Body of pancreas (tissue), 4 donors: ENCODE measurements at regions not wholly inside any gene's neighbourhood (a gene's known extent, or its start where the extent isn't known, plus 50 kb on each side); places are given as distances from the start of the nearest gene placed in this dataset.

Source experiments
- ATAC-seq: fragments of 150-250 bp; one replicate; pipeline ENCODE4 v1.9.1; 2016
- DNase-seq, 4 donors: peaks; one replicate each; pipeline ENCODE4 v3.0.0-alpha.2; 2019
- H3K27ac ChIP-seq, 4 donors: fragments of 200-600 bp; sonication (generic); 1 replicate in 3 of 4; 2 replicates in 1 of 4; pipeline versions ENCODE4 v1.5.1 to v1.6.1; 2016 to 2019; ENCODE audit warnings: mild to moderate bottlenecking in 1 of 4, mixed read lengths in 1 of 4, moderate library complexity in 1 of 4
- H3K27me3 ChIP-seq, 2 donors: fragments of 200-600 bp; sonication (generic); one replicate each; pipeline ENCODE4 v1.6.0; 2016; ENCODE audit warnings: mild to moderate bottlenecking in 1 of 2
- H3K36me3 ChIP-seq, 2 donors: fragments of 200-600 bp; sonication (generic); replicated peaks in 1 of 2; 2 replicates each; pipeline ENCODE4 v1.5.1; 2016; ENCODE audit warnings: low read depth in 2 of 2; ENCODE audit not compliant: insufficient read depth in 1 of 2
- H3K4me1 ChIP-seq: fragments of 200-600 bp; sonication (generic); one replicate; pipeline ENCODE4 v1.6.0; 2016
- H3K4me3 ChIP-seq, 2 donors: fragments of 200-600 bp; sonication (generic); 1 replicate in 1 of 2; 2 replicates in 1 of 2; pipeline ENCODE4 v1.5.1; 2016 to 2019
- H3K9me3 ChIP-seq, 3 donors: fragments of 200-600 bp; sonication (generic); 1 replicate in 2 of 3; 2 replicates in 1 of 3; pipeline ENCODE4 v1.5.1; 2016
- POLR2A ChIP-seq, 3 donors: fragments of 450-650 bp; IDR thresholded peaks; one replicate each; pipeline ENCODE4 v1.6.1; 2016; ENCODE audit warnings: antibody characterized with exemption in 3 of 3, mild to moderate bottlenecking in 2 of 3
- WGBS, 2 donors: methylation state at CpG; one replicate each; pipeline ENCODE4 v1.1.5; 2017; 5-methylcytosine and 5-hydroxymethylcytosine counted together
- intact Hi-C: fragments of 100-400 bp; cut with DNase I; formaldehyde crosslinking; loops from one replicate; pipeline ENCODE4 v1.15.1; 2023
- TF ChIP-seq, protein P1 (sequence below), 7 experiments: fragments of 450-650 bp in 4 of 7; fragments of 200-600 bp in 3 of 7; sonication (generic) in 3 of 7; IDR thresholded peaks; one replicate each; pipeline ENCODE4 v1.5.1; 2016 to 2019; ENCODE audit warnings: antibody characterized with exemption in 7 of 7

- Histone ChIP-seq H3K27ac (no peak overlapping the region), H3K4me1 (no peaks in the 10 kb centered on the region), H3K9me3 (no peaks in the 10 kb centered on the region), H3K27me3 (no peaks in the 10 kb centered on the region), H3K4me3 (no peak overlapping the region), H3K36me3 (no peaks in the 10 kb centered on the region)
- intact Hi-C loops = no loop called here
- TF ChIP-seq, protein P1, sequence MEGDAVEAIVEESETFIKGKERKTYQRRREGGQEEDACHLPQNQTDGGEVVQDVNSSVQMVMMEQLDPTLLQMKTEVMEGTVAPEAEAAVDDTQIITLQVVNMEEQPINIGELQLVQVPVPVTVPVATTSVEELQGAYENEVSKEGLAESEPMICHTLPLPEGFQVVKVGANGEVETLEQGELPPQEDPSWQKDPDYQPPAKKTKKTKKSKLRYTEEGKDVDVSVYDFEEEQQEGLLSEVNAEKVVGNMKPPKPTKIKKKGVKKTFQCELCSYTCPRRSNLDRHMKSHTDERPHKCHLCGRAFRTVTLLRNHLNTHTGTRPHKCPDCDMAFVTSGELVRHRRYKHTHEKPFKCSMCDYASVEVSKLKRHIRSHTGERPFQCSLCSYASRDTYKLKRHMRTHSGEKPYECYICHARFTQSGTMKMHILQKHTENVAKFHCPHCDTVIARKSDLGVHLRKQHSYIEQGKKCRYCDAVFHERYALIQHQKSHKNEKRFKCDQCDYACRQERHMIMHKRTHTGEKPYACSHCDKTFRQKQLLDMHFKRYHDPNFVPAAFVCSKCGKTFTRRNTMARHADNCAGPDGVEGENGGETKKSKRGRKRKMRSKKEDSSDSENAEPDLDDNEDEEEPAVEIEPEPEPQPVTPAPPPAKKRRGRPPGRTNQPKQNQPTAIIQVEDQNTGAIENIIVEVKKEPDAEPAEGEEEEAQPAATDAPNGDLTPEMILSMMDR (IDR thresholded peaks at IDR 0.05) = no peak
- TF ChIP-seq POLR2A (IDR thresholded peaks at IDR 0.05) = no peak
- ATAC-seq (no peak), DNase-seq (no peak)
- WGBS, 2 donors = 64 to 73% methylated on average over 8 of the region's 8 CpGs
Observed at GRCh38 chr11:45717526-45717925, 52.1 kb upstream of the CHST1 start.

GRCh38 chr11:45715418-45715817 is 50.0 kb upstream of the CHST1 start:
- Histone ChIP-seq H3K27ac (no peak overlapping the region), H3K4me1 (no peaks in the 10 kb centered on the region), H3K9me3 (no peaks in the 10 kb centered on the region), H3K36me3 (no peaks in the 10 kb centered on the region), H3K4me3 (no peak overlapping the region), H3K27me3 (no peaks in the 10 kb centered on the region)
- intact Hi-C loops = no loop called here
- DNase-seq (no peak), ATAC-seq (no peak)
- no peak for TF ChIP-seq POLR2A (IDR thresholded peaks at IDR 0.05)
- TF ChIP-seq, protein P1 (IDR thresholded peaks at IDR 0.05) = no peak
- 58 to 89% methylated on average over 2 of the region's 2 CpGs for WGBS, 2 donors
